GM18519 (cell line): ENCODE measurements at regions not wholly inside any gene's neighbourhood (a gene's known extent, or its start where the extent isn't known, plus 50 kb on each side); places are given as distances from the start of the nearest gene placed in this dataset.

Experiments used
- ATAC-seq: cut with Tn5 transposase; IDR thresholded peaks from one replicate; pipeline ENCODE4 v1.9.1; 2021; ENCODE audit warnings: mild to moderate bottlenecking, moderate library complexity; ENCODE audit not compliant: unreplicated experiment, low FRiP score

DNA sequence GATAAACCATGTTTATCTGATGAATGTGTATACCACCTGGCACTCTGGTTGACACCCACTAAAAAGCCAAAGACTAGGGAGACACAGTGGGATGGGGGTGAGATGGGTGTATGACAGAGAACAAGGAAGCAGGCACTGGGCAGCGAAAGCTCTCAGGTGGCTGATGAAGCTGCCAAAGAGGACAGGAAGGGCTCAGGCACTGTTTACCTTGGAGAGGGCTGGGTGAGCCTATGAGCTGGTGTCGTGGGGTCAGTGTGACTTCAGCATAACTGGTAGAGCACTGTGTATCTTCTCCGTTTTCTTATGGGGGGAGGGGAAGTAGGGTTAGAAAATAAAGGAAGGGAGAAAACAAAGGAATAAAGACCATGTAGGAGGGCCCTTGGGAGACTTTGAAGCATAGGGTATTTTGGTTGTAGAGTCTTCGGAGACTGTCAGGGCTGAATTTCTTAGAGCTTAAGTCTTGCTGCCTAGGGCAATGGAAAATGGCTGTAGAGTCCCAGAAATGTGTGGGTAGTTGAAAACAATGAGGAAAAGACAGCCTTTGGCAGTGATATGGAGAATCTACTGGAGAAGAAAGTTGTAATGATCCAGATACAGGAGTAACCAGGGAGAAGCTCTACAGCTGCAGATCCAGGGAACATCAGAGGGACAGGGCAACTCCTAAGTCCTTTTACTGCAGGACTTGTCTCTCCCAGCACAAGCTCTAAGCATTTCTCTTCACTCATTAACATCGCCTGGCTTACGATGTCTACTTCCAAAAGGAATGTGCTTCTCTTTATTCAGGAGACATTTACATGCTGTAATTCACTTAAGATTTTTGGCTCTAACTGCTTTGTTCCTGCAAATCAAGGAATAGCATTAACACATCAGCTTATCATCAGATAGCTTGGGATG, 120.0 kb downstream of the AQP4 start:
- ATAC-seq = no peak

DNA sequence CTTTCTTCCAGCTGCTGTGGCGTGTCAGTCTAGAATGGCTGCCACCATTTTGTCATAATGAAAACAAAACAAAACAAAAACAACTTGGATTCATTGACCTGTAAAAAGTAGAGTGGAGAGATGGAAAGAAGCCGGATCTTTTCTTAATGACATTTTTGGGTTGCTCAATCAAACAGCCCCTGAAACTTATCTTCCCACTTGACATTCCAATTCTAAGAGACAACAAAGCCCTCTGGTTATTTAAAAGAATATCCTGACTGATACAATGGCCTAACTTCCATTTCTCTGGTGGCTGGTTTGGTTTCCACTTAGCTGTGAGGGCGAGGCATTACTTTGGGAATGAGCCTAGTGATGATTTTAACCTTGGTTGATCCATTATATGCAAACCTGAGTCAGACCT, 123.7 kb downstream of the AQP4 start:
- ATAC-seq = no peak

DNA sequence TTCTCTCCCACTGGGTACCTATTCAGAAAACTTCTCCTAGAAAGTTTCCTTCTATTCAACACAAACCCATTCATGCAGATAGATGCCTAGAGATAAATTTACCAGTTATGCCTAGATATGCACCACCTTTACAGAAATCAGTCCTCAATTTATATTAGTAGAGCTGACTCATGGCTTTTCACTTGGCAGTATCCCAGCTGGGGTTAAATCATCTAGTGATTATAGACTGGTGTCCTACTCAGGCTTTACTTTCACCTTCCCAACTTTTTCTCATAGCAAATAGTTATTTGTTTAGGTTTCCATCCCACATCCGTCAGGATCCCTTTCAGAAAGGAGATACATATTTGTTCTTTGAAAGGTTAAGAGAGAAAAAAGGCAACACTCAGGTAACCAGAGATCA, 124.5 kb downstream of the AQP4 start:
- no peak for ATAC-seq

GRCh38 chr18:26740396-26740795, 125.1 kb downstream of the AQP4 start:
- no peak for ATAC-seq

DNA sequence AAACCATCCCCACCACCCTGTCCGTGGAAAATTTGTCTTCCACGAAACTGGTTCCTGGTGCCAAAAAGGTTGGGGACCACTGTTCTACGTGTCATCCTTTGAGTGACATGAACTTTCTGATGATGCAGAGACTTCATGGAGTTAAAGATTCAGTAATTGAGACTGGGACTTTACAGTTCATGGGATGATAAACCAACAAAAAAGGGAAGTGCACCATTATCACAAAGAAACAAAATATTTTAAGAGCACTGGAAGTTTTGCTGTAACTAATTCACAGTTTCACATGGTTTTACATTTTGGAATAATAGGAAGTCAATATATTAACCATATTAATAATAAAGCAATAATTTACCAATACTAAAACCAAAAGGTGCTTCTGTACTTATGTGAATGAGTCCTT, 126.8 kb downstream of the AQP4 start:
- ATAC-seq = no peak

- ATAC-seq = no peak
Measured at GRCh38 chr18:26736301-26736700, 129.2 kb downstream of the AQP4 start.

GRCh38 chr18:26734760-26735159, 130.7 kb downstream of the AQP4 start:
- ATAC-seq = no peak

- ATAC-seq = no peak
Measured at GRCh38 chr18:26729449-26729848, 136.1 kb downstream of the AQP4 start.

DNA sequence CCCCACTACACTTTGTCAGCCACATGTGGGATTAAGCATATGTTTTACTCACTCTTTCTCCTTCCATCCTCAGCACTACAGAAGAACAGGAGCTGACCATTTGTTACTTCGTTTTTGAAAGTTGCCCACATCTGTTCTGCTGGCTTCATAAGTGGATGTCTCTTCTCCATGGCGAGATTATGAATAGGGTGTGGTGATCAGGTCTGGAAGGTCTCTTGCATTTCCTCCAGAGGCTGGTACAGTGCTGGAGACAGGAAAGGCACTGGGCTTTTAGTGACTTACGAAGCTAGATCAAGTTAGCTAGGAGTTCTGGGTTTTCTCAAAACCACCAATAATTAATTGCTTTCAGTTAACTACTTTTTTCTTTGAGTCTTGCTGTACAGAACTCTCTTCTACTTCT, 136.5 kb downstream of the AQP4 start:
- ATAC-seq = no peak

- ATAC-seq = no peak
Measured at GRCh38 chr18:26723981-26724380, 141.5 kb downstream of the AQP4 start.

- no peak for ATAC-seq
Measured at GRCh38 chr18:26722565-26722931, 143.0 kb downstream of the AQP4 start.

- no peak for ATAC-seq
Measured at GRCh38 chr18:26721854-26722564, 143.5 kb downstream of the AQP4 start.

- no peak for ATAC-seq
Measured at GRCh38 chr18:26719896-26720295, 145.6 kb downstream of the AQP4 start.

DNA sequence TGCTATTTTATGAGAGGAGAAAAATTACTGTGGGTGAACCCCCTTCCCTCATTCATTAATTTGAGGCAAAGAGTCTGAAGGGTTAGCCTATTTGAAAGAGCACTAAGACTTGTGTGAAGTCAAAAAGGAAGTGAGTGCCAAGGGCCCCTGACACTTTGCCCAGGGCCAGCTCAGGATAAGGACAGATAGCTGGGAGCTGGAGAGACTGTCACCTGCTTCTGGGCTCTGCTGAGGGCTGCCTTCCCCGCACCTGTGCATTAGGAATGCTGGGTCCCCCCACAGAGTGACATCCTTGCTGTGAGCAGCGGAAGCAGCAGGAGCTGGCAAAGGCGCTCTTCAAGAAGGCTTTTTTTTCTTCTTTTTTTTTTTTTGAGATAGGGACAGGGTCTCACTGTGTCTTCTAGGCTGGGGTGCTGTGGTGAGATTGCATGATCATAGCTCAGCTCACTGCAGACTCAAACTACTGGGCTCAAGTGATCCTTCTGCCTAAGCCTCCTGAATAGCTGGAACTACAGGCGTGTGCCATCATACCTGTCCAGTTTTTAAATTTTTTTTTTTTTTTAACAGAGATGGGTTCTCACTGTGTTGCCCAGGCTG, 148.3 kb downstream of the AQP4 start:
- ATAC-seq = no peak

GRCh38 chr18:26714739-26715138, 150.8 kb downstream of the AQP4 start:
- ATAC-seq = no peak

DNA sequence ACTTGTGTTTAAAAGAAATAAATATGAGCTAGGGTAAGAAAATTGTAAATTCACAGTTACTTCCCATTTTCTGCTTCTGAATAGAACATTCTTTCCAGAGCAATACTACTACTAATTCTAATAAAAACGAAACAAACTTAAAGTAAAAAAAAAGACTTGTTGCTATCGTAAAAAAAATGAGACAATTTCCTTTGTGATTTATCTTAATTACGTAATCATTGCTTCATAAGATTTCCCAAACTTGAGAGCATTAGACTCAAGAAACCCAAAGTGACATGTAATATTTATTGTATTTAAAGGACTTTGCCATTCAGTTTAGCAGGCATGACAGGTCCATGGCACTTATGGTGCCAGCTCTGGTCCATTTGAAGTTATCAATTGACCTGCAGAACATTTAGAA, 153.8 kb downstream of the AQP4 start:
- no peak for ATAC-seq

GRCh38 chr18:26710470-26711096, 154.9 kb downstream of the AQP4 start:
- peak; percentile 88 for ATAC-seq

- ATAC-seq = no peak
Measured at GRCh38 chr18:26709897-26710296, 155.6 kb downstream of the AQP4 start.

- ATAC-seq = no peak
Measured at GRCh38 chr18:26708806-26709716, 156.4 kb downstream of the AQP4 start.

DNA sequence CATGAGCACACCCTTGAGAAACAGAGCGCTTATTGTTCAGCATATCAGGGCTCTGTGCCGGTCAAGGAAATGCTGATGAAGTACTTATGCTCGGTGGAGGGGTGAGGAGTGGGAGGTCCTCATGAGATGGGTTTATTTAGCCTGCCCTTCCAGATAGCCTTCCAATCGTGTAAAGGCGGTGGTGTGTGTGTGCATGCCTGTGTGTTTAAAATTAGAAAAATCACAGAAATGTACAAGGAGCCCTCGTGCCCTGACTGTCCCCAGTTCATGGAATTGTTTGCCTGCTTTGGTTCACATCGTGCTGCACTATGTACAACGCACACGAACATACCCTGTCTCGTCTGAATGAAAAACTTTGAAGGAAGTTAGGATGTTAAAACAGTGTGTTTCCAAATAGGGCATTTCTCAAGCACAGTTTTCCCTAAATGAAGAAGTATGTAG, 158.6 kb downstream of the AQP4 start:
- no peak for ATAC-seq
